HG03571 (cell line): ENCODE measurements at regions not wholly inside any gene's neighbourhood (a gene's known extent, or its start where the extent isn't known, plus 50 kb on each side); places are given as distances from the start of the nearest gene placed in this dataset.
"Not testable (repeated sequence)": the region's sequence is repeated elsewhere in the genome, so short reads cannot be mapped to it uniquely, and the experiment has no call there.

Experiments
- ATAC-seq: cut with Tn5 transposase; IDR thresholded peaks from one replicate; pipeline ENCODE4 v1.9.1; 2021; ENCODE audit not compliant: unreplicated experiment

- ATAC-seq = no peak
These were observed 177.3 kb downstream of the KLF13 start for GRCh38 chr15:31503758-31504461.

DNA sequence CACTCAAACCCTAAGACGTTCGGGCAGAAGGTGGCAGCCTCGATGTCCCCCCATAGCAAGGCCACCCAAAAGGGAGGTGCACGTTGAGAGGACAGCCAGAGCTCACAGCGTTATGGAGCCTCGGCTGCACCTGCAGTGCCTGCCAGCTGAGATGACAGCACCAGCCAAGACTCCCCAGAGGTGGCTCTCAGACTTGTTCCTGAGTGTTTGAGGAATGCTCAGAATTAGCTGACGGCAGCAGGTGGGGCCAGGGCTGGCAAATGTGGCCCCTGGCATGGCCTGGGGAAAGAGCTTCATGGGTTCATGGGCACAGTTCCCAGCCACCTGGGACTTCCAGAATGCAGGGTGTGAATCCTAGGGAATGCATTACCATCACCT is 177.8 kb downstream of the KLF13 start:
- no peak for ATAC-seq

DNA sequence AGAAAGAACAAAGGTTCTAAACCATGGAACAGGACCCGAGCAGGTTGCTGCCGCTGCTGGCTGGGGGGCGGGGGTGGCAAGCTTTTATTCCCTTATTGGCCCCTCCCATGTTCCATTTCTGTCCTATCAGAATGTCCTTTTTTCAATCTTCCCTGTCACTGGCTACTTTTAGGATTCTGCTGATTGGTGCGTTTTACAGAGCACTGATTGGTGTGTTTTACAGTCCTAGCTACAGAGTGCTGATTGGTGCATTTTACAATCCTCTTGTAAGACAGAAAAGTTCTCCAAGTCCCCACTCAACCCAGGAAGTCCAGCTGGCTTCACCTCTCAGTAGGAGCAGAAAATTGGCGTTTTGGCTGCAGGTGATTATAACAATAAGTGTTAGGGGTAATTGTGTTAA is 180.9 kb downstream of the KLF13 start:
- ATAC-seq = not testable (repeated sequence)

DNA sequence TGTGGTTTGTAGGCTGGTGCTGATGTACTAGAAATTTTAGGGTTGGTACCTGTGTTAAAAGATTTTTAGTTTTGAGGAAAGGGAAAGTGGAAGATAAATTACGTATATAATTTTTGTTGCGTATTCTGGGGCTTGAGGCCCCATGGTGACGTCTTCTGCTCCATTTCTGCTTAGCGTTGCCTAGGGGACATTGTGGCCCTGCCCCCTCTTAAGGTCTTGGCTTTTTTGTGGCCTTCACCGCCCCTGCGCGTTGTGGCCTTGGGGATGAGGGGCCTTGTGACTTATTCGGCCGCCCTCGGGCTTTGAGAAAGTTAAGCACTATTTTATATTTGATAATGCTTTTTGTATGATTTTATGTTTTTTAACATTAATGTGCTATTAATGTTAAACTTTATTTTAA is 182.0 kb downstream of the KLF13 start:
- no peak for ATAC-seq

- ATAC-seq = no peak
These were observed 183.4 kb downstream of the KLF13 start for GRCh38 chr15:31510057-31510456.

- no peak for ATAC-seq
These were observed 185.2 kb downstream of the KLF13 start for GRCh38 chr15:31511707-31512310.

DNA sequence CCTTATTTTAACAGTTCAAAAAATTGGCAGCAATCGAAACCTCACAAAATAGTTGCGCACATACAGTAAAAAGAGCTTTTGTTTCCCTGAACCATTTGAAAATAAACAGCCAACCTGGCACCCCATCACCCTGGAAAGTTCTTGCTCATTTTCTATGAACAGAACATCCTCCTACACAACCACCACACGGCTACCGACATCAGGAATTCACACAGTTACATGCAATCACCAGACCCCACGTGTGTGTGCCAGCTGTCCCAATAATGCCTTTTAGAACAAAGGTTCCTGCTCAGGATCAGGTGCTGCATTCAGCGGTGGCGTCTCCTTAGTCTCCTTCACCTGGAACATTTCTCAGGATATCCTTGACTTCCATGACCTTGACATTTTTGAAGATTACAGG is 186.5 kb downstream of the KLF13 start:
- no peak for ATAC-seq

DNA sequence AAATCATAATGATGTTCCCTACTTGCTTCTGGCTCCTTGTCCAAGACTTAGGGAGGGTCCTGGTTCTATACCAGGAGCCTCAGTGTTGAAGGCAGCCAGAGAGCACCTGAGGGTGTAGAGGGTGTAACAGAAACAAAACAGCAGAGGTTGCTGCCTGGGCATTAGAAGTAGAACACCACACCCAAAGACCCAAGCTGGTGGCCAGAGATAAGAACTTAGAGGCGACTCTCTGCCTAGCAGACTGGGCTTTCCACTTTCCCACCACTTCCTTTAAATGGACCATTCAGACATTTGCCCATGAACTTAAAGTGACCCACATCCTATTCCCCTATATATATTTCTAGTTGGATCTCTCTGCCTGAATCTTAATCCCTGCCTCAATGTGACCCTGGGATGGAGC is 189.8 kb downstream of the KLF13 start:
- no peak for ATAC-seq

DNA sequence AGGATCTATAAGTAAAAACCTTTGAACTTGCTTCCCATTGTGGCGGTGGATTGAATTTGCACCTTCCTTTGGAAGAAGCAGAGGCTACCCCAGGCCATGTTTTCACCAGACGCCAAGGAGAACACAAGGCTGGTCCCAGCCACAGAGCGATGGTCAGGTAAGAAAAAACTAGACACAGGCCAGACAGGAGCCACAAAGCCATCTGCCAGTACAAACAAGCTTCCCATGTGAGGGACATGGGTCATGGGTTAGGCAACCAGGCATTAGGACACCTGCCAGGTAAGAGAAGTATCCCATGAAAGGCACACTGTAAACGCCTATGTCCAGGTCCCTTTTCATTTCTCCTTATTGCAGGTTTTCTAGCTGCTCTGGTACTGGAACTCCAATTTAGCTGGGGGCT is 190.2 kb downstream of the KLF13 start:
- ATAC-seq = no peak

DNA sequence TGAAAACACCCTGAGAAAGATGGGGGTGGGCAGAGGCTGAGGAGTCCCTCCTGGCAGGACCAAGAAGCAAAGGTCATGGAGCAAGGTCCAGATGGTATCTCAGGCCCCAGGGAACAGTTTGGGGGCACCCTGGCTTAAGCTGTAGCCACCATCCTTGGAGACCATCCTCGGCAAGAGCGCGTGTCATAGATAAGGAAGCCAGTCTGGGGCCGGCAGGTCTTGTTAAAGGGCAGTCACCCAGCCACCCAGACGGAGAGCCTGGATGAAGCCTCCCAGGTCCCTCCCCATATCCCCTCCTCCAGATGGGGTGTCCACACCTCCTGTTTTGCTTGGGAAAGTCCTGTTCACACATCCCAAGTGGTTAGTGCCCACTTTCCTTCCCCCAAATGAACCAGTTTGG is 191.1 kb downstream of the KLF13 start:
- ATAC-seq = no peak

- ATAC-seq = no peak
These were observed 195.4 kb downstream of the KLF13 start for GRCh38 chr15:31522028-31522427.

DNA sequence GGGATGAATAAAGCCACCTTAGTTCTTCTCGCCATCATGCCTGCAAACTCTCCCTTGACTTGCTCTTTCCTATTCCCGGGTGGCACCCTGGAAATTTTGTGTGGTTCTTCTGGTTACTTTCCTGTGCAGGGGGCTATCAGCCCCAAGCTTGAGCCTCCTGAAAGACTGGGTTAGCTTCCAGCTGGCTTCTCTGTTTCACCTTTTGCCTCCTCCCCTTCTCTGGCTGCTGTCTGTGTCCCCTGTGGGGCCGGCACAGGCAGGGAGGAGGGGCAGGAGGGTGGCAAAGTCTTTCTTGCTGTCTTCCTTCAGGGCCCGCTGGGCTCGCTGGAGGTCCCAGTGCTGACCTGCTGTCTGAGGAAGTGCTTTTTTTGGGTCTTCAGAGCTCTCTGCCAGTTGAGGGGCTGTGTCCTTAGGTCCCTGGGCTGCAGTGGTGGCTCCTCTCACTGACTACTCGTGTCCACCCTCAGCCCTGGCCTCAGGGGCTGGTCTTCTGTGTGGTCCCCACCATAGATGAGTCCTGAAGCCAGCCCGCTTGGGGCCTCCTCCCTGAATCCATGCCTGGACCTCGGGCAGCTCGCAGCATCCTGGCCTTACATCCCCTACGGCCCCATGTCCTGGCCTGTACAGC is 196.5 kb downstream of the KLF13 start:
- ATAC-seq = no peak

DNA sequence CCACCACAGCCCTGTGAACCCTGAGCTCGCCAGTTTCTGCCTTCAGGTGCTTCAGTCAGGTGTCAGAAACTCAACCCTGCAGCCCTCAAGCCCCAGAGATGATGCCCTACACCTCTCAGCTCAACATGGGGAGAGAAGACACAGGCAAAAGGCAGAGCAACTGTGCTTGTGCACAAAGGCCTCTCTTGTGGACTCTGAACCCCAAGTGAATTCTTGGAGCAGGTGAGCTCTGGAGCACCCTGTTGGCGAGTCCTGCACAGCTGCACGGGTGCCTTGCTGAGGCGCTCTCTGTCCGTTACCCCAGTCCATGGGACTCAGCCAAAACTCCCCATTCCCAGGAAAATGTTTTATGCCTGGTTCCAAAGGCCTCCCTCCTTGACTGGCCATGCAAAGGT is 197.0 kb downstream of the KLF13 start:
- ATAC-seq = no peak

DNA sequence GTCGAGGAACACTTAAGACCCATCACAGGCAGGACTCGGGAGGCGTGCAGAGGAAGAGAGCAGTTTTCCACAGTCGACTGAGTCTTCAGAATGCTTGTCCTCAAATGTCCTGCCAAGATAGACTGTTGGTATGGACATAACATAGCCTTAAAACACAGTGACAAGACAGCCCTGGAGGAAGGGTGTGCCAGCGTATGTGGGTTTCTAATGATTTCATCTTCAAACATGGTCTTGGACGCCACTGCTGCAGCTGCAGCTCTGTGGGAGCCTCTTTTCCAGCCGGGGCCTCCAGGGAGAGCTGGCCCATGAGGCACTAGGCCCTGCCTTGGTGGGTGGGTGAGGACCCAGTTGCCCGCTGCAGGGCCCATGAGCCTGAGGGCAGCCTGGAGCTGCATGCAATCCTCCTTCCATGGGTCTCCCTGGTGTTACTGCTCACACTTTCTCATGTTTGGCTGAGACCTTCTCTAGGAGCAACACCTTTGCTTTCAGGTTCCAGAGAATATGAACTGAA is 198.6 kb downstream of the KLF13 start:
- ATAC-seq = no peak

- no peak for ATAC-seq
These were observed 199.5 kb downstream of the KLF13 start for GRCh38 chr15:31525988-31526665.

- no peak for ATAC-seq
These were observed 200.5 kb downstream of the KLF13 start for GRCh38 chr15:31526916-31527690.

DNA sequence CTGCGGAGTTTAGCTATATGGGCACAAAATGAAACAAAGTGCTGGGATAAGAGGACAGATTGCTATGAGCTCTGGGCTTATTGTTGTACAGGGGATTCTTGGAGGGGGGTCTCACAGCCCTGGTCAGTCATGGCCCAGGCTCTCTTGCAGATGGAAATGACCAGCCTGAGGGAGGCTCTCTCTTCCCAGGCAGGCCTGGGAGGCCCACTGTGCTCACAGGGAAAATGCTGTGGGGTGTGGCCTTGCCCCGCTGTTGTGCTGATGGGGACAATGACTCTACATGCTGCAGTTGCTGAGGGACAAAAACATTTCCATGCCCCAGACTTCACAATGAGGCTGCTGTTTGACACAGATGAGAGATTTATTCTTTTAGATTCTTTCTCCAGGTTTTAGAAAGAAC is 202.2 kb downstream of the KLF13 start:
- no peak for ATAC-seq

DNA sequence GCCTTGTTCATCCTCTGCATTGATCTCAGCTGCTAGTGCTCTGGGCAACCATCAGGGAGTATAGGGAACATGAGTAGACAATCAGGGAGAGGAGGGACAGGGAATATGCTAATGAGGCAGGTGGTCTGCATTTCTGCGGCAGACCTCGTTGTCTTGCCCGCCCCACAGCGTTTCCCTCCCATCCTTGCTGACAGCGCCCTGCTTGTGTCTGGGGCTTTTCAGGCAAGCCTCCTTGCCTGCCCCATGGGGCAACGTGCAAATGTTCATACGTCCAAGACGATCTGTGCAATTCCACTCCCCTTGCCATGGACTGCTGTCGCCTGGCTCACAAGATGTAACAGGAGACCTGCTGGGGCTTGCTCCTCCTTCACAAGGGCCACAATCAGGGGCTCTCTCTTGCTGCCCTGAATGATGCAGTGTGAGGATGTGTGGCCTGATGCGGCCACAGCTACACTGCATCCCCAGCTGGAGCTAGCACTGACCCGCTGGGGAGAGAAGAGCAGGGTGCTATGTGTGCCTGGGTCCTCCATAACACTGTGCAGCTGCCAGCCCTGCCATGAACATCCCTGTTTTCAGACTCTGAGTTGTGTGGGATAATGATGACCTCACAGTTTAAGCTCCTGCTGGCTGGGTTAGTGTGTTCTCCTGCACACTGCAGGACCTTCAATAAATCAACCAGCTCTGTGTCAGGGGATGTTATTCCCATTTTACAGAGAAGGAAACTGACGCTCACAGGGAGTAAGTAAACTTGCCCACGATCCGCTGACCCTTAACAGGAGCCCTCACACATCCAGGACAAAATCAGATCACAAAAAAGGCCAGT is 211.3 kb downstream of the KLF13 start:
- no peak for ATAC-seq

DNA sequence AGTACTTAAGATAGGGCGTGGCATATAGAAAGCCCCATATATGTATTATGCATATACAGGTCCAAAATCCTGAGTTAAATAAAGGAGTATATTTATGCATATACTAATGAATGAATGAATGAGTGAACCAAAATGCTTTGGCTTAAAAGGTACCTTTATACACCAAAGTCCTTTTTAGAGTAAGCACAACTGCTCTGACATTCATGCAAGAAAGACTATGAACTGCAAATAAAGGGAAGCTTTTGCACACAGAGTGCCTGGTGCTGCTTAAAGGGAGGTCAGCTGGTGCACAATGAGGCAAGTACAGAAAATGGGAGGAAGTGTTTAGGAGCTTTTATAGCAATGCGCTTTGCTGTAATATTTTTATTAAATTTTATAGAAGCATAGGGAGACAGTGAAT is 214.0 kb downstream of the KLF13 start:
- ATAC-seq = no peak

DNA sequence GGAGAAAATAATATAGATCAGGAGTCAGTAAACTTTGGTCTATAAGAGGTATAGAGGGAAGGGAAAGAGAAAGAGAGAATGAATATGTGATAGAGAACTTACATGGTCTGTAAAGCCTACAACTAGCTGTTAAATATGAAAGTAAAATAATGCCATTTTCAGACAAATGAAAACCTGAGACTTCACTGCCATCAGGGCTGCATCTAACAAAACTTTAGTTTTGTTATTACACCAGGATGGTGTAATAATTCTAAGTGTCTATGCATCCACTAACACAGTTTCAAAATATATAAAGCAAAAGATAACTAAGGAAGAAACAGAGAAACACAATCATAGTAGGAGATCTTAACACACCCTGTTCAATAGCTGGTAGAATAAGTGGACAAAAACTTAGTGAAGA is 217.7 kb downstream of the KLF13 start:
- ATAC-seq = no peak
